Stimulated activated CD4-positive, alpha-beta T cell treated with anti-CD3 and anti-CD28 coated beads, Interleukin-4, amount 100 ng/mL, for 4 hours (primary cell): ENCODE measurements at regions not wholly inside any gene's neighbourhood (a gene's known extent, or its start where the extent isn't known, plus 50 kb on each side); places are given as distances from the start of the nearest gene placed in this dataset.

Experiments
- DNase-seq, 2 experiments: peaks; one replicate each; pipeline ENCODE4 v3.0.0-alpha.2; 2020

GRCh38 chr6:113489952-113490746 is 367.0 kb upstream of the MARCKS start:
- no peak for DNase-seq

- no peak for DNase-seq
Measured at GRCh38 chr6:113491376-113491775, 365.8 kb upstream of the MARCKS start.

- DNase-seq, result no peak
Measured at GRCh38 chr6:113493991-113494390, 363.2 kb upstream of the MARCKS start.

- no peak for DNase-seq
Measured at GRCh38 chr6:113495521-113495920, 361.6 kb upstream of the MARCKS start.

- DNase-seq, result no peak
Measured at GRCh38 chr6:113496166-113496565, 361.0 kb upstream of the MARCKS start.

GRCh38 chr6:113500221-113500620 is 356.9 kb upstream of the MARCKS start:
- DNase-seq, result no peak

GRCh38 chr6:113505084-113505699 is 352.0 kb upstream of the MARCKS start:
- DNase-seq, result no peak

- no peak for DNase-seq
Measured at GRCh38 chr6:113508249-113508648, 348.9 kb upstream of the MARCKS start.

GRCh38 chr6:113511100-113511499 is 346.0 kb upstream of the MARCKS start:
- no peak for DNase-seq

- DNase-seq, result no peak
Measured at GRCh38 chr6:113512576-113512975, 344.6 kb upstream of the MARCKS start.

GRCh38 chr6:113513086-113513485 is 344.1 kb upstream of the MARCKS start:
- no peak for DNase-seq

GRCh38 chr6:113522376-113522775 is 334.8 kb upstream of the MARCKS start:
- DNase-seq, result no peak

GRCh38 chr6:113524826-113525225 is 332.3 kb upstream of the MARCKS start:
- no peak for DNase-seq

GRCh38 chr6:113526553-113526952 is 330.6 kb upstream of the MARCKS start:
- no peak for DNase-seq

GRCh38 chr6:113526995-113527394 is 330.1 kb upstream of the MARCKS start:
- no peak for DNase-seq

- no peak for DNase-seq
Measured at GRCh38 chr6:113528111-113528510, 329.0 kb upstream of the MARCKS start.

GRCh38 chr6:113529196-113529595 is 327.9 kb upstream of the MARCKS start:
- no peak for DNase-seq

- DNase-seq, result no peak
Measured at GRCh38 chr6:113529879-113530278, 327.3 kb upstream of the MARCKS start.

- no peak for DNase-seq
Measured at GRCh38 chr6:113530769-113531168, 326.4 kb upstream of the MARCKS start.

- DNase-seq, result no peak
Measured at GRCh38 chr6:113539202-113539601, 317.9 kb upstream of the MARCKS start.

GRCh38 chr6:113539623-113540022 is 317.5 kb upstream of the MARCKS start:
- no peak for DNase-seq

GRCh38 chr6:113540466-113540865 is 316.7 kb upstream of the MARCKS start:
- DNase-seq, result no peak

GRCh38 chr6:113551168-113551567 is 306.0 kb upstream of the MARCKS start:
- no peak for DNase-seq

- no peak for DNase-seq
Measured at GRCh38 chr6:113556775-113557174, 300.4 kb upstream of the MARCKS start.

GRCh38 chr6:113558431-113558830 is 298.7 kb upstream of the MARCKS start:
- DNase-seq, result no peak
